DND-41 (cell line): ENCODE measurements at regions not wholly inside any gene's neighbourhood (a gene's known extent, or its start where the extent isn't known, plus 50 kb on each side); places are given as distances from the start of the nearest gene placed in this dataset.

Experiments
- EZH2 ChIP-seq: IDR thresholded peaks from 3 replicates; pipeline ENCODE4 v1.6.1; 2012; ENCODE audit warnings: borderline replicate concordance, low read depth, mild to moderate bottlenecking, moderate library complexity, low read length, inconsistent platforms; ENCODE audit not compliant: severe bottlenecking
- TF ChIP-seq, protein P1 (sequence below): IDR thresholded peaks from 2 replicates; pipeline ENCODE4 v1.5.1; 2012; ENCODE audit warnings: borderline replicate concordance, low read length, moderate library complexity, mild to moderate bottlenecking; ENCODE audit not compliant: poor library complexity, severe bottlenecking; ENCODE audit errors: extremely low read depth

DNA sequence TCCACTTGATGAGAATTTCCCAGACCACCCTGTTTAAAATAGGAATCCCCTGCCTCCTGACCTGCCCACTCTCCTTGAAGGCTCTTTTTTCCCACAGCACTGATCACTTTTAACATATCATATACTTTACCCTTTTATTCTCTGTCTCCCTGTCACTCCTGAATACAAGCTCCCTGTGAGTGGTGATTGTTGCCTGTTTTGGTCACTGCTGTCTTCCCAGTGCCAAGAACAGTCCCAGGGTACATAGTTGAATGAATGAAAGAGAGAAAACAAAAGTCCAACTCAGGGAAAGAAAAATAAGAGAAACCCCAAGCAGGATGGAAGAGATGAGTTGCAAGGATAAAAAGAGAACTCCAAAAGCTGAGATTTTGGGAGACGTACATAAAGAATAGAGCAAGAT, 500.3 kb upstream of the LMCD1 start:
- TF ChIP-seq, protein P1, sequence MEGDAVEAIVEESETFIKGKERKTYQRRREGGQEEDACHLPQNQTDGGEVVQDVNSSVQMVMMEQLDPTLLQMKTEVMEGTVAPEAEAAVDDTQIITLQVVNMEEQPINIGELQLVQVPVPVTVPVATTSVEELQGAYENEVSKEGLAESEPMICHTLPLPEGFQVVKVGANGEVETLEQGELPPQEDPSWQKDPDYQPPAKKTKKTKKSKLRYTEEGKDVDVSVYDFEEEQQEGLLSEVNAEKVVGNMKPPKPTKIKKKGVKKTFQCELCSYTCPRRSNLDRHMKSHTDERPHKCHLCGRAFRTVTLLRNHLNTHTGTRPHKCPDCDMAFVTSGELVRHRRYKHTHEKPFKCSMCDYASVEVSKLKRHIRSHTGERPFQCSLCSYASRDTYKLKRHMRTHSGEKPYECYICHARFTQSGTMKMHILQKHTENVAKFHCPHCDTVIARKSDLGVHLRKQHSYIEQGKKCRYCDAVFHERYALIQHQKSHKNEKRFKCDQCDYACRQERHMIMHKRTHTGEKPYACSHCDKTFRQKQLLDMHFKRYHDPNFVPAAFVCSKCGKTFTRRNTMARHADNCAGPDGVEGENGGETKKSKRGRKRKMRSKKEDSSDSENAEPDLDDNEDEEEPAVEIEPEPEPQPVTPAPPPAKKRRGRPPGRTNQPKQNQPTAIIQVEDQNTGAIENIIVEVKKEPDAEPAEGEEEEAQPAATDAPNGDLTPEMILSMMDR: no peak
- TF ChIP-seq EZH2: no peak
